ENCODE measurements at regions not wholly inside any gene's neighbourhood (a gene's known extent, or its start where the extent isn't known, plus 50 kb on each side); places are given as distances from the start of the nearest gene placed in this dataset.

- peaks cover 0 to 19% (median 0%) of the 10 kb centered on the region in 4 donors for H3K4me1 ChIP-seq
- H3K4me3 ChIP-seq: no peak overlapping the region
- no peak for TF ChIP-seq POLR2A (IDR thresholded peaks at IDR 0.05)
- TF ChIP-seq EP300 (IDR thresholded peaks at IDR 0.05): no peak
- TF ChIP-seq CTCF (IDR thresholded peaks at IDR 0.05): no peak
- no peaks in the 10 kb centered on the region for H3K36me3 ChIP-seq
- WGBS, 2 donors: 42 to 51% methylated on average over 4 of the region's 4 CpGs
- no peak overlapping the region for H3K27ac ChIP-seq
- no peaks in the 10 kb centered on the region for H3K9me3 ChIP-seq
- H3K27me3 ChIP-seq: no peaks in the 10 kb centered on the region
- DNase-seq (ENCODE audit: low spot score in 2 of 2): no peak
Measured at GRCh38 chr15:93493172-93493571, 404.2 kb upstream of the RGMA start.

- H3K9me3 ChIP-seq: no peaks in the 10 kb centered on the region
- TF ChIP-seq CTCF (IDR thresholded peaks at IDR 0.05) (no peak), EP300 (IDR thresholded peaks at IDR 0.05) (no peak), POLR2A (IDR thresholded peaks at IDR 0.05) (no peak)
- H3K4me1 ChIP-seq: peaks cover 0 to 10% (median 0%) of the 10 kb centered on the region in 4 donors
- WGBS, 2 donors: 86 to 91% methylated on average over 8 of the region's 8 CpGs
- H3K36me3 ChIP-seq: no peaks in the 10 kb centered on the region
- no peak overlapping the region for H3K4me3 ChIP-seq
- H3K27ac ChIP-seq: no peak overlapping the region
- H3K27me3 ChIP-seq: no peaks in the 10 kb centered on the region
- DNase-seq (ENCODE audit: low spot score in 2 of 2): no peak
Measured at GRCh38 chr15:93491291-93491690, 402.3 kb upstream of the RGMA start.

- no peak for TF ChIP-seq POLR2A (IDR thresholded peaks at IDR 0.05)
- no peak for TF ChIP-seq CTCF (IDR thresholded peaks at IDR 0.05)
- no peak for TF ChIP-seq EP300 (IDR thresholded peaks at IDR 0.05)
- Histone ChIP-seq H3K4me1 (peaks cover 0 to 15% (median 0%) of the 10 kb centered on the region in 4 donors), H3K36me3 (no peaks in the 10 kb centered on the region), H3K27ac (no peak overlapping the region), H3K9me3 (no peaks in the 10 kb centered on the region), H3K4me3 (no peak overlapping the region), H3K27me3 (no peaks in the 10 kb centered on the region)
- no peak for DNase-seq (ENCODE audit: low spot score in 2 of 2)
- 64 to 75% methylated on average over 5 of the region's 5 CpGs for WGBS, 2 donors
Measured at GRCh38 chr15:93488296-93488713, 399.3 kb upstream of the RGMA start.

- no peak for DNase-seq (ENCODE audit: low spot score in 2 of 2)
- TF ChIP-seq CTCF (IDR thresholded peaks at IDR 0.05): no peak
- no peak for TF ChIP-seq EP300 (IDR thresholded peaks at IDR 0.05)
- no peak for TF ChIP-seq POLR2A (IDR thresholded peaks at IDR 0.05)
- H3K36me3 ChIP-seq: no peaks in the 10 kb centered on the region
- peaks cover 0 to 15% (median 0%) of the 10 kb centered on the region in 4 donors for H3K4me1 ChIP-seq
- no peaks in the 10 kb centered on the region for H3K27me3 ChIP-seq
- no peaks in the 10 kb centered on the region for H3K9me3 ChIP-seq
- 72 to 83% methylated on average over 13 of the region's 13 CpGs for WGBS, 2 donors
- H3K27ac ChIP-seq: peak overlapping the region in 2 of 4 donors; percentile 36 to 73
- no peak overlapping the region for H3K4me3 ChIP-seq
Measured at GRCh38 chr15:93486407-93487117, 397.6 kb upstream of the RGMA start.

GRCh38 chr15:93485438-93486327 is 396.7 kb upstream of the RGMA start:
- Histone ChIP-seq H3K27ac (peak overlapping the region in 2 of 4 donors; percentile 36 to 73), H3K4me1 (peaks cover 0 to 15% (median 0%) of the 10 kb centered on the region in 4 donors), H3K36me3 (no peaks in the 10 kb centered on the region), H3K27me3 (no peaks in the 10 kb centered on the region), H3K9me3 (no peaks in the 10 kb centered on the region), H3K4me3 (no peak overlapping the region)
- 65 to 71% methylated on average over 11 of the region's 11 CpGs for WGBS, 2 donors
- TF ChIP-seq POLR2A (IDR thresholded peaks at IDR 0.05) (no peak), CTCF (IDR thresholded peaks at IDR 0.05) (peak in 2 of 5 experiments; percentile 25 to 63), EP300 (IDR thresholded peaks at IDR 0.05) (peak; percentile 38 to 92)
- DNase-seq (ENCODE audit: low spot score in 2 of 2): peak; percentile 60 to 67

Data from tibial nerve (tissue), 4 donors.